ENCODE measurements at regions not wholly inside any gene's neighbourhood (a gene's known extent, or its start where the extent isn't known, plus 50 kb on each side); places are given as distances from the start of the nearest gene placed in this dataset.
A peak's percentile ranks its signal among the peaks of the same experiment; 100 is the strongest.

DNA sequence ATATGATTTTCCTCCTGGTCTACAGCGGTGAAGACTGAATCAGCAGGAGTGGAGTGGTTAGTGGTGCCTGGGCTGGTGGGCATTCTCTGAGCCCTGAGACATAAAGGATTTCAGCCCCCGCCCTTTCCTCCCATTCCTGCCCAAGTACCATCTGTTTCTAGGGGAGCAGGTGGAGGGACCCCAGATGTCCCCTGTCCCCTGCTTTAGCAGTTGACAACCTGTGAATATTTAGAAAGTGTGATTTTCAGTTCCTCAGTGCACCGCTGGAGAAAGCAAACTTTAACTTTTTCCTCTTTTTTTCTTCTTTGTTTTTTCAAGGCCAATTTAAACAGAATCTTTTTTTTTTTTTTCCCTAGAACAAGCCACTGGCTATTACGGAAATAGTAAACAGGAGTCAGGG lies 163.8 kb upstream of the MYL2 start:
- no peak overlapping the region for H3K27ac ChIP-seq
- intact Hi-C loops (cut with DNase I): no loop called here
- H3K4me1 ChIP-seq: no peaks in the 10 kb centered on the region
- DNase-seq: no peak
- H3K27me3 ChIP-seq: peaks cover 0 to 65% of the 10 kb centered on the region in 2 donors
- no peaks in the 10 kb centered on the region for H3K36me3 ChIP-seq
- ATAC-seq: no peak
- TF ChIP-seq, protein P1, sequence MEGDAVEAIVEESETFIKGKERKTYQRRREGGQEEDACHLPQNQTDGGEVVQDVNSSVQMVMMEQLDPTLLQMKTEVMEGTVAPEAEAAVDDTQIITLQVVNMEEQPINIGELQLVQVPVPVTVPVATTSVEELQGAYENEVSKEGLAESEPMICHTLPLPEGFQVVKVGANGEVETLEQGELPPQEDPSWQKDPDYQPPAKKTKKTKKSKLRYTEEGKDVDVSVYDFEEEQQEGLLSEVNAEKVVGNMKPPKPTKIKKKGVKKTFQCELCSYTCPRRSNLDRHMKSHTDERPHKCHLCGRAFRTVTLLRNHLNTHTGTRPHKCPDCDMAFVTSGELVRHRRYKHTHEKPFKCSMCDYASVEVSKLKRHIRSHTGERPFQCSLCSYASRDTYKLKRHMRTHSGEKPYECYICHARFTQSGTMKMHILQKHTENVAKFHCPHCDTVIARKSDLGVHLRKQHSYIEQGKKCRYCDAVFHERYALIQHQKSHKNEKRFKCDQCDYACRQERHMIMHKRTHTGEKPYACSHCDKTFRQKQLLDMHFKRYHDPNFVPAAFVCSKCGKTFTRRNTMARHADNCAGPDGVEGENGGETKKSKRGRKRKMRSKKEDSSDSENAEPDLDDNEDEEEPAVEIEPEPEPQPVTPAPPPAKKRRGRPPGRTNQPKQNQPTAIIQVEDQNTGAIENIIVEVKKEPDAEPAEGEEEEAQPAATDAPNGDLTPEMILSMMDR (IDR thresholded peaks at IDR 0.05): no peak
- no peaks in the 10 kb centered on the region for H3K9me3 ChIP-seq
- H3K4me3 ChIP-seq: no peak overlapping the region

DNA sequence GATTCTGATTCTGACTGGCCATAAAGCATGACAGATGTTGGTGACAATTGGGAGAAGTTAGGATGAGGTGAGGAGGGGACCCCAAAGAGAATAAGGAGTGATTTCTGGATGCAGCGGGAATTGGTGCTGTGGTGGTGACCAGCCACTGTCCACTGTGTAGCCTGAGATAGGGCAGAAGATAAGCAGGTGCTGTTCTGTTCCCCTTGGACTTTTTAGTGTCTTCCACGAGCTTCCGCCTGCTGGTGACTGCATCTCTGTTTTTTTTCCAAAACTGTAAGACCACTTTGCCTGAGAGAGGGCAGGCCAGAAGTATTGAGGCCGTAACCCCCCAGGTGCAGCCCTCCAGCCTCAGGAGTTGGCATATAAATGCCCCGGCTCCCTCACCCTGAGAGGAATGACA lies 161.2 kb upstream of the MYL2 start:
- no peak for DNase-seq
- Histone ChIP-seq H3K27me3 (peaks cover 0 to 71% of the 10 kb centered on the region in 2 donors), H3K4me1 (no peaks in the 10 kb centered on the region), H3K27ac (no peak overlapping the region), H3K9me3 (no peaks in the 10 kb centered on the region), H3K4me3 (no peak overlapping the region), H3K36me3 (no peaks in the 10 kb centered on the region)
- intact Hi-C loops (cut with DNase I): no loop called here
- TF ChIP-seq, protein P1 (IDR thresholded peaks at IDR 0.05): no peak
- ATAC-seq: no peak

DNA sequence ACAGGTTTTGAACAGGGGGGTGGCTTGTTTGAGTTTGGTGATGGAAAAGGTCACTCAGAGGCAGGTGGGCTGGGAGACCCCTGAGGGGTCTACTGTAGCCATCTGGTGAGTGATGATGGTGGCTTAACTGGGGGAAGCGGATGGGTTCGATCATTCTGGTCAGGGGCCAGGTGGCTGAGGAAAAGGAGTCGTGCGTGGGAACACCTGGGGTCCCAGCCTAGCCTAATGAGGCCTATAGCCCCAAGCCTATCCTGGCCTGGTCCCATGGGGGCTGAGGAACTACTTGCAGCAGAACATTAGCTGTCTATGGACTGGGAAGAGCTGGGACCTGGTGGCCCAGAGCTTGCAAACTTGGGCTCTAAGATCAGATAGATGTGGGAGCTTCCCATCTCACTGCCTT lies 158.4 kb upstream of the MYL2 start:
- no peaks in the 10 kb centered on the region for H3K4me1 ChIP-seq
- peaks cover 0 to 80% of the 10 kb centered on the region in 2 donors for H3K27me3 ChIP-seq
- DNase-seq (no peak), ATAC-seq (no peak)
- H3K4me3 ChIP-seq: no peak overlapping the region
- intact Hi-C loops (cut with DNase I): no loop called here
- TF ChIP-seq, protein P1 (IDR thresholded peaks at IDR 0.05): no peak
- no peak overlapping the region for H3K27ac ChIP-seq
- H3K9me3 ChIP-seq: no peaks in the 10 kb centered on the region
- H3K36me3 ChIP-seq: no peaks in the 10 kb centered on the region

GRCh38 chr12:111076611-111077451 lies 156.5 kb upstream of the MYL2 start:
- H3K27ac ChIP-seq: no peak overlapping the region
- no peaks in the 10 kb centered on the region for H3K4me1 ChIP-seq
- TF ChIP-seq, protein P1 (IDR thresholded peaks at IDR 0.05): no peak
- intact Hi-C loops (cut with DNase I): no loop called here
- H3K9me3 ChIP-seq: no peaks in the 10 kb centered on the region
- ATAC-seq (no peak), DNase-seq (peak in 2 of 4 donors; percentile 29 to 43)
- no peak overlapping the region for H3K4me3 ChIP-seq
- no peaks in the 10 kb centered on the region for H3K36me3 ChIP-seq
- H3K27me3 ChIP-seq: peaks cover 0 to 72% of the 10 kb centered on the region in 2 donors

GRCh38 chr12:111076199-111076598 lies 155.8 kb upstream of the MYL2 start:
- intact Hi-C loops (cut with DNase I): no loop called here
- Histone ChIP-seq H3K36me3 (no peaks in the 10 kb centered on the region), H3K9me3 (no peaks in the 10 kb centered on the region), H3K4me1 (no peaks in the 10 kb centered on the region), H3K4me3 (no peak overlapping the region), H3K27me3 (peaks cover 0 to 66% of the 10 kb centered on the region in 2 donors), H3K27ac (no peak overlapping the region)
- no peak for ATAC-seq
- TF ChIP-seq, protein P1 (IDR thresholded peaks at IDR 0.05): no peak
- DNase-seq: no peak
